GM10248 (cell line): ENCODE measurements at regions not wholly inside any gene's neighbourhood (a gene's known extent, or its start where the extent isn't known, plus 50 kb on each side); places are given as distances from the start of the nearest gene placed in this dataset.

ENCODE experiments used
- CTCF ChIA-PET: fragments of 300-600 bp; sonication (Branson Sonifier 250); formaldehyde crosslinking; extraction: SDS; loops from one replicate; lab custom pipeline; 2021; ENCODE audit warnings: antibody characterized with exemption; lab: Yijun Ruan, JAX
- POLR2A ChIA-PET: fragments of 350-650 bp; sonication (Branson Sonifier 250); formaldehyde crosslinking; extraction: SDS; loops from one replicate; lab custom pipeline; 2020; ENCODE audit warnings: antibody characterized with exemption; lab: Yijun Ruan, JAX
- DNase-seq: peaks from one replicate; pipeline ENCODE4 v3.0.0; 2012; ENCODE audit errors: extremely low spot score
- TF ChIP-seq, protein P1 (sequence below): IDR thresholded peaks from 2 replicates; pipeline ENCODE4 v1.5.1; 2012; ENCODE audit warnings: mild to moderate bottlenecking, low read depth; ENCODE audit errors: extremely low read depth, missing control alignments, control extremely low read depth

DNA sequence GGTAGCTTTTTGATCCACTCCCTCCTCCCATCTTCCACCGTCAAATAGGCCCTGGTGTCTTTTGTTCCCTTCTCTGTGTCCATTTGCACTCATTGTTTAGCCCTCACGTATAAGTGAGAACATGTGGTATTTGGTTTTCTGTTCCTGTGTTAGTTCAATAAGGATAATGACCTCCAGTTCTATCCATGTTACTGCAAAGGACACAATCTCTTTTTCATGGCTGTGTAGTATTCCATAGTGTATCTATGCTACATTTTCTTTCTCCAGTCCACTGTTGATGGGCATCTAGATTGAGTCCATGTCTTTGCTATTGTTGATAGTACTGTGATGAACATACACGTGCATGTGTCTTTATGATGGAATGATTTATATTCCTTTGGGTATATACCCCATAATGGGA lies 136.0 kb upstream of the USP29 start:
- DNase-seq, result no peak
- CTCF ChIA-PET, result no interaction called here
- TF ChIP-seq, protein P1, sequence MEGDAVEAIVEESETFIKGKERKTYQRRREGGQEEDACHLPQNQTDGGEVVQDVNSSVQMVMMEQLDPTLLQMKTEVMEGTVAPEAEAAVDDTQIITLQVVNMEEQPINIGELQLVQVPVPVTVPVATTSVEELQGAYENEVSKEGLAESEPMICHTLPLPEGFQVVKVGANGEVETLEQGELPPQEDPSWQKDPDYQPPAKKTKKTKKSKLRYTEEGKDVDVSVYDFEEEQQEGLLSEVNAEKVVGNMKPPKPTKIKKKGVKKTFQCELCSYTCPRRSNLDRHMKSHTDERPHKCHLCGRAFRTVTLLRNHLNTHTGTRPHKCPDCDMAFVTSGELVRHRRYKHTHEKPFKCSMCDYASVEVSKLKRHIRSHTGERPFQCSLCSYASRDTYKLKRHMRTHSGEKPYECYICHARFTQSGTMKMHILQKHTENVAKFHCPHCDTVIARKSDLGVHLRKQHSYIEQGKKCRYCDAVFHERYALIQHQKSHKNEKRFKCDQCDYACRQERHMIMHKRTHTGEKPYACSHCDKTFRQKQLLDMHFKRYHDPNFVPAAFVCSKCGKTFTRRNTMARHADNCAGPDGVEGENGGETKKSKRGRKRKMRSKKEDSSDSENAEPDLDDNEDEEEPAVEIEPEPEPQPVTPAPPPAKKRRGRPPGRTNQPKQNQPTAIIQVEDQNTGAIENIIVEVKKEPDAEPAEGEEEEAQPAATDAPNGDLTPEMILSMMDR, result no peak
- POLR2A ChIA-PET, result no interaction called here

- DNase-seq, result no peak
- TF ChIP-seq, protein P1, result no peak
- CTCF ChIA-PET, result no interaction called here
- POLR2A ChIA-PET, result no interaction called here
Measured at GRCh38 chr19:56986386-56986785, 133.4 kb upstream of the USP29 start.

- TF ChIP-seq, protein P1, result no peak
- POLR2A ChIA-PET, result no interaction called here
- CTCF ChIA-PET, result no interaction called here
- no peak for DNase-seq
Measured at GRCh38 chr19:56987184-56987583, 132.6 kb upstream of the USP29 start.

GRCh38 chr19:56988299-56988698 lies 131.5 kb upstream of the USP29 start:
- DNase-seq, result no peak
- TF ChIP-seq, protein P1, result no peak
- ChIA-PET CTCF (interaction anchor here (0.6 kb wide), 1 partner anchor 996 kb away, joined by 3 read pairs; no protein-coding TSS in a partner anchor), POLR2A (no interaction called here)

- TF ChIP-seq, protein P1, result no peak
- CTCF ChIA-PET, result no interaction called here
- POLR2A ChIA-PET, result no interaction called here
- DNase-seq, result no peak
Measured at GRCh38 chr19:56991912-56992311, 127.9 kb upstream of the USP29 start.

DNA sequence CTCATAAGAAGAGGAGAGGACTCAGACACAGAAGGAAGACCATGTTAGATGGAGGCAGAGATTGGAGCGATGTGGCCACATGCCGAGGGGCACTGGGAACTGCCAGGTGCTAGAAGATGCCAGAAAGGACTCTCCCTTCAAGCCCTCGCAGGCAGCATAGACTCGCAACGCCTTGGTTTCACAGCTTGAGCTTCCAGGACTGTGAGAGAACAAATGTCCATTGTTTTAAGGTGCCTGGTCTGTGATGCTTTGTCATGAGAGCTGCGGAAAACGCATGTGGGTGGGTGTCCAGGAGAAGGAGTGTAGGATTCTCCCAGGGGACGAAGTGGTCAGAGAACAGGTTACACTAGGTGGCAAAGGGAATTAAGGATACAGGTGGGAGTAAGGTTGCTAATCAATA lies 125.9 kb upstream of the USP29 start:
- TF ChIP-seq, protein P1, result no peak
- ChIA-PET CTCF (no interaction called here), POLR2A (no interaction called here)
- DNase-seq, result no peak
